ENCODE measurements at regions not wholly inside any gene's neighbourhood (a gene's known extent, or its start where the extent isn't known, plus 50 kb on each side); places are given as distances from the start of the nearest gene placed in this dataset.

- no peak for FAIRE-seq
Observed at GRCh38 chr2:21543630-21544029, 419.9 kb downstream of the TDRD15 start.

- FAIRE-seq: no peak
Observed at GRCh38 chr2:21544392-21544791, 420.6 kb downstream of the TDRD15 start.

GRCh38 chr2:21552981-21553380, 429.2 kb downstream of the TDRD15 start:
- FAIRE-seq: no peak

- FAIRE-seq: no peak
Observed at GRCh38 chr2:21559351-21559750, 435.6 kb downstream of the TDRD15 start.

GRCh38 chr2:21561965-21562364, 438.2 kb downstream of the TDRD15 start:
- FAIRE-seq: no peak

GRCh38 chr2:21567395-21567794, 443.6 kb downstream of the TDRD15 start:
- FAIRE-seq: no peak

GRCh38 chr2:21571686-21572085, 447.9 kb downstream of the TDRD15 start:
- FAIRE-seq: no peak

GRCh38 chr2:21580391-21580790, 456.6 kb downstream of the TDRD15 start:
- no peak for FAIRE-seq

GRCh38 chr2:21585881-21586280, 462.1 kb downstream of the TDRD15 start:
- FAIRE-seq: no peak

GRCh38 chr2:21590026-21590690, 466.4 kb downstream of the TDRD15 start:
- FAIRE-seq: no peak

GRCh38 chr2:21591926-21592325, 468.2 kb downstream of the TDRD15 start:
- FAIRE-seq: no peak

GRCh38 chr2:21599417-21599816, 475.6 kb downstream of the TDRD15 start:
- FAIRE-seq: no peak

- FAIRE-seq: no peak
Observed at GRCh38 chr2:21602789-21603188, 479.0 kb downstream of the TDRD15 start.

GRCh38 chr2:21607572-21607971, 483.8 kb downstream of the TDRD15 start:
- FAIRE-seq: no peak

GRCh38 chr2:21610304-21610703, 486.5 kb downstream of the TDRD15 start:
- FAIRE-seq: no peak

- no peak for FAIRE-seq
Observed at GRCh38 chr2:21617885-21618434, 494.2 kb downstream of the TDRD15 start.

- no peak for FAIRE-seq
Observed at GRCh38 chr2:21620771-21621170, 497.0 kb downstream of the TDRD15 start.

- FAIRE-seq: no peak
Observed at GRCh38 chr2:21627938-21628337, 504.2 kb downstream of the TDRD15 start.

GRCh38 chr2:21633015-21633414, 509.2 kb downstream of the TDRD15 start:
- no peak for FAIRE-seq

GRCh38 chr2:21633466-21633865, 509.7 kb downstream of the TDRD15 start:
- no peak for FAIRE-seq

GRCh38 chr2:21633911-21634310, 510.1 kb downstream of the TDRD15 start:
- no peak for FAIRE-seq

- no peak for FAIRE-seq
Observed at GRCh38 chr2:21640046-21640445, 516.3 kb downstream of the TDRD15 start.

GRCh38 chr2:21642647-21643046, 518.9 kb downstream of the TDRD15 start:
- FAIRE-seq: no peak

- FAIRE-seq: no peak
Observed at GRCh38 chr2:21643180-21643579, 519.4 kb downstream of the TDRD15 start.

- FAIRE-seq: no peak
Observed at GRCh38 chr2:21644266-21644665, 520.5 kb downstream of the TDRD15 start.

Measured in A204.1 (cell line).